ENCODE measurements at regions not wholly inside any gene's neighbourhood (a gene's known extent, or its start where the extent isn't known, plus 50 kb on each side); places are given as distances from the start of the nearest gene placed in this dataset.
"Not testable (repeated sequence)": the region's sequence is repeated elsewhere in the genome, so short reads cannot be mapped to it uniquely, and the experiment has no call there.

DNA sequence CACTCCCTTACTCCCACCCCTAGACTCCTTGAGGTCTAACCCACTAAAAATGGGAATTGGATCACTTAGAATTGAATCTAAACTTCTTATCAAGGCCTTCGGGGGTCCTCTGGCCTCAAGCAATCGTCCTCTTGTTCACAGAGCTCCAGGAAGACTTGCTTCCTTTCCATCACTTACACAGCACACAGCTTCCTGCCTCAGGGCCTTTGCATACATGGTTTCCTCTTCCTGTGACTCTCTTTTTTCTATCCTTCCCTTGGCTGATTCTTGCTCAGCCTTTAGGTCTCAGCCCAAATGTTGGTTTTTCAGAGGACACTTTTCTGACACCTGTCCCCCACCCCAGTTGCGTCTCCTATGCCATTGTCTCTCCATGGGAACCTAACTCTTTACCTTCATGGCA is 50.0 kb upstream of the ALDH1B1 start:
- DNase-seq = no peak

DNA sequence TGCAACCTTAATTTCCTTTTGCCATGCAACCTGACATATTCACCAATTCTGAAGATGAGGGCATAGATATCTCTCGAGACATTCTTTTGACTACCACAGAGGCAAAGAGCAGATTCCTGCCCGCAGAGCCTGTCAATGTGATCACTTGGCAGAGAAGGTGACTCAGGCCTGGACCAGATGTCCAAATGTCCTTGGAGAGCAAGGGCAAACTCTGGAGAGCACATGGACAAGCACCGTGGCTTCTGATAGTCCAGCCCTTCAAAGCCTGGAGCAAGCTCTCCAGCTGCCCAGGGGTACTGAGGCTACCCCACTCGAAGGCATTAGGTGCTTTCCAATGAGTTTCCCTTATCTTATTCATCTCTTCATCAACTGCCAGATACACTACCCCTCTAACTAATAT is 50.4 kb upstream of the ALDH1B1 start:
- no peak for DNase-seq

- DNase-seq = no peak
Measured at GRCh38 chr9:38339496-38339895, 53.0 kb upstream of the ALDH1B1 start.

GRCh38 chr9:38339087-38339486 is 53.4 kb upstream of the ALDH1B1 start:
- DNase-seq = no peak

DNA sequence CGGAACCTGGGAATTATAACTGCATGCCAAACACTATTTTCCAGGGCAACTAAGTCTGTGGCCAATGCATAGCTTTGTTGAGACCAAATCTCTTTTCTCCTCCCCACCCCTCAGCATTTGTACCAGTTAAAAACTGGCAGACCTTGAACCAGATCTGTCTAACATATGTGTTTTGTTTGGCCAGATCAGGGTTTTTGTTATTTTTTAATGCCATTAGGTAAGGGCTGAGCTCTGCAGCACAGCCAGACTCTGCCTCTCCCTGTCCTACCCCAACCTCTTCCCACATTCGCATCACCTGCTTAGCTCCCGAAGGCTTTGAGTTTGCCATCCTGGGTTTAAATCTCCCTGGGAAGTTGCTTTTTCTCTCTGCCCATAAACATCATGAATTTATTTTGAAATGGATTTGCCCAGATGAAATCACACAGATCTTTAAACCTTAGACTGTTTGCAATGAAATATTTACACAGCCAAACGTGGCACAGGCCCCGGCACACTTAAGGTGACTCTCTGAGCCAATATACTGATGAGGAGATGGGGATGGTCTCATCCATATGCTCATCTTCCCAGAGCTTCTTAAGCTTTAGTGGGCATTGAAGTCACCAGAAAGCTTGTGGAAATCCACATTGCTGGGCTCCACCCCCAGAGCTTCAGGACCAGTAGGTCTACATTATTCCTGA is 54.0 kb upstream of the ALDH1B1 start:
- no peak for DNase-seq

DNA sequence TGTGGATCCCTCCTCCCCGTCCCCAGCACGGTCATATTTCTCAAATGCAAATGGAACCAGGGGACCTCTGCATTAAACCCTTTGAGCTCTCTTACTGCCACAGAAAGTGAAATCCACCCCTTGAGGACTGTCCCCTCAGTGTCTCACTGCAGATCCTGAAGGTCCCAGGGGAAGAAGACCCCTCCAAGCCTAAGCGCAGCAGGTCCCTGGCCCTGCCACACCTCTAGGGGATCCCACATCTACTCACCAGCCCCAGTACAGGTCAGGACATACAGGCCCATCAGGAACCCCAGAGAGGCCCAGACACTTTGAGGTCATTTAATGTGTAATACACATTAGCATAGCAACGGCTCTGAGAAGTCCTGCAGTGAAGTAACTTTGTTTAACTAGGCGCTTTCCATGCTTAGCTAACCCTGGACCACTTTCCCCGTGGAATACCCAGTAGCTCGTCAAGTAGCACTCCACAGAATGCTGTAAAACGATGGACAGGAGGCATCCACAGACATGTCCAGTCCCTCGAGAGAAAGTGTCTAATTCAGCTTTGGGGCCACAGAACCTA is 54.7 kb upstream of the ALDH1B1 start:
- DNase-seq = no peak

DNA sequence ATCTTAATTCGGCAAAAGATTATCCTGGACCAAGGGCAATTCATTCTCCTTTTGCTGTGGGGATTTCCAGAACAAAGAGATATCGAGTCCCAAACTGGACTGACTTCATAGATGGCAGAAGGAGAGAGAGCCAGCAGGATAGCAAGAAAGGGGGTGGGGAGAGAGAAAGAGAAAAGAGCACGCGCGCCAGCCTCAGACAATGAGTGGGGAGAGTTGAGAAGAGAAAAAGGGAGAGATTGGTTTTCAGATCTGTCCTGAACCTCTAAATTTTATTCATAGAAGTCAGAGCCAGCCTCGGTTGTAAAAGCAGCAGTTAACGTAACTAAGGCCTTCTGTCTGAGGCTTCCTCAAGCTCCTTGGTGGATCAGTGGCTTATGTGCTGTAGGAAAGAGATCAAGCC is 55.3 kb upstream of the ALDH1B1 start:
- no peak for DNase-seq

GRCh38 chr9:38336341-38336740 is 56.2 kb upstream of the ALDH1B1 start:
- no peak for DNase-seq

GRCh38 chr9:38335686-38336085 is 56.8 kb upstream of the ALDH1B1 start:
- no peak for DNase-seq

DNA sequence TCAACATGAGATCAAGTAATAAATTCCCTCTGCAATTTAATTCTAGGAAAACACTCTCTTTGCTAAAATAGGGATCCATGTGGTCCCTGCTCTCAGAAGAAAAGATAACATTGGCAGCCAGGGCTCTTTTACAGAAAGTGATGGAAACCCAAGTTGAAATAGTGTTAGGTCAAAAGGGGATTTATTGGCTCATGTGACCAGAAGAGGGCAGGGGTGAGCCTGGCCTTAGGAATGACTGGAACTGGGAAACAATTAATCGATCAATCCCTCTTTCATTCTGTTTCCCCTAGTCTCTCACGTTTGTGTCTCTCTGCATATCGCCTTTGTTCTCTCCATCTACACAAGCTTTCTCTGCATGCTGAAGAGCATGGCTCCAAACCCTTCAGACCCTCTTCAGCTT is 58.3 kb upstream of the ALDH1B1 start:
- no peak for DNase-seq

- no peak for DNase-seq
Measured at GRCh38 chr9:38333047-38333446, 59.5 kb upstream of the ALDH1B1 start.

DNA sequence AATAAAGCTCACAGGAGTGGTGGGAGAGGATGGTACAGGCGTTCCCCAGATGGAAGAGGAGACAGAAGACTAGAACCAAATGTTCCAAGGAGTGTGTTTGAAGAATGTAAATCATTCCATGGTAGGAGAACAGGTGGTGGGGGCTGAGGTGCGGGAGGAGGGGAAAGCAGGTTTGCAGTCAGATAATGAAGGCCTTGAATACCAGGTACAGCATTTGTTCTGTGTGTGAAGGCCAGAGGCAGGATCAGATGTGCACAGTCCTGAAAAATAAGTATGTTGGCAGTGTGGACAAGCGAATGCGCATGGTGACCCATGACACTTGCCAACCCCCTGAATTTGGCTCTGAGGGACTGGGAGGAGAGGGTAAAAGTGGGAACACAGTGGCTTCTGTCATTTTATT is 59.9 kb upstream of the ALDH1B1 start:
- no peak for DNase-seq

- no peak for DNase-seq
Measured at GRCh38 chr9:38331141-38331540, 61.4 kb upstream of the ALDH1B1 start.

GRCh38 chr9:38329968-38330367 is 62.5 kb upstream of the ALDH1B1 start:
- no peak for DNase-seq

DNA sequence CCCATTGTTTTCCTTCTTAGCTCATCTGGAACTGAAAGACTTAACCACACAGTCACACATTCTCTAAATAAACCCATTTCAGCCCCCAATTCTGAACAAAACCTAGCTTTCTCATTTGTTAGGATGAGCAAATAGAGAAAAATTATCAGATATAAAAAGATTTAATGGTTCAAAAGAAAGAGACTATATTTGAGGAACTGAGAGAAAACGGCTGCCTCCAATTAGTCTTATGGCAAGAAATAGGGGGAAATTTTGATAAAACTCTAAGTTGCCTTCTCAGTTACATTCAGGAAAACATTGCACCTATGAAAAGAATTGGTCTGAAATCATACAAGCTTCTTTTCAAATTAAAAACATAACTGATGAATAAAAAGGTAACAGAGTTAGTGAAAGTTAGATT is 63.7 kb upstream of the ALDH1B1 start:
- no peak for DNase-seq

- DNase-seq = no peak
Measured at GRCh38 chr9:38326122-38326521, 66.4 kb upstream of the ALDH1B1 start.

DNA sequence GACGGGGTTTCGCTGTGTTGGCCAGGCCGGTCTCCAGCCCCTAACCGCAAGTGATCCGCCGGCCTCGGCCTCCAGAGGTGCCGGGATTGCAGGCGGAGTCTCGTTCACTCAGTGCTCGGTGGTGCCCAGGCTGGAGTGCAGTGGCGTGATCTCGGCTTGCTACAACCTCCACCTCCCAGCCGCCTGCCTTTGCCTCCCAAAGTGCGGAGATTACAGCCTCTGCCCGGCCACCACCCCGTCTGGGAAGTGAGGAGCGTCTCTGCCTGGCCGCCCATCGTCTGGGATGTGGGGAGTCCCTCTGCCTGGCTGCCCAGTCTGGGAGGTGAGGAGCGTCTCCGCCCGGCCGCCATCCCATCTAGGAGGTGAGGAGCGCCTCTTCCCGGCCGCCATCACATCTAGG is 68.3 kb upstream of the ALDH1B1 start:
- DNase-seq = not testable (repeated sequence)

DNA sequence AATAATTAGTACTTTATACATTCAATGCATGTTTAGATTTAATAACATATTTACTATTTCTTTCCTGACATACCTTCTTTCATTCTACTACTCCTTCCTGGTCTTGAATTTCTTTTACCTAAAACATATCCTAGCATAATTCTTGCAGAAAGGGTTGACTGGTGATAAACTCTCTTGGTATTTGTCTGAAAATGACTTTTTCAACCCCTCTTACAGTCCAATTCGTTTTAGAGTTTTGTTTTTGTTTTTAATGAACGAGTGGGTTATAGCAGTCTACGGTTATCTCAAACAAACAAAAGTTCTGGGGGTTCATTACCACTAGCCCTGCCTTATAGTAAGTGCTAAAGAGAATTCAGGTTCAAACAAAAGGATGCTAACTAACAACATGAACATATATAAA is 69.6 kb upstream of the ALDH1B1 start:
- no peak for DNase-seq

- no peak for DNase-seq
Measured at GRCh38 chr9:38319496-38320173, 72.9 kb upstream of the ALDH1B1 start.

- DNase-seq = no peak
Measured at GRCh38 chr9:38318759-38319495, 73.6 kb upstream of the ALDH1B1 start.

GRCh38 chr9:38316166-38316780 is 76.2 kb upstream of the ALDH1B1 start:
- no peak for DNase-seq

- DNase-seq = no peak
Measured at GRCh38 chr9:38315085-38315595, 77.4 kb upstream of the ALDH1B1 start.

- no peak for DNase-seq
Measured at GRCh38 chr9:38313421-38313820, 79.1 kb upstream of the ALDH1B1 start.

Measured in KG1 (cell line).